Activated CD4-positive, alpha-beta T cell treated with anti-CD3 and anti-CD28 coated beads, Interleukin-2, amount 50 U/mL, for 1 hour (primary cell): ENCODE measurements at regions not wholly inside any gene's neighbourhood (a gene's known extent, or its start where the extent isn't known, plus 50 kb on each side); places are given as distances from the start of the nearest gene placed in this dataset.

Experiments used
- DNase-seq: peaks from one replicate; pipeline ENCODE4 v3.0.0-alpha.2; 2020

DNA sequence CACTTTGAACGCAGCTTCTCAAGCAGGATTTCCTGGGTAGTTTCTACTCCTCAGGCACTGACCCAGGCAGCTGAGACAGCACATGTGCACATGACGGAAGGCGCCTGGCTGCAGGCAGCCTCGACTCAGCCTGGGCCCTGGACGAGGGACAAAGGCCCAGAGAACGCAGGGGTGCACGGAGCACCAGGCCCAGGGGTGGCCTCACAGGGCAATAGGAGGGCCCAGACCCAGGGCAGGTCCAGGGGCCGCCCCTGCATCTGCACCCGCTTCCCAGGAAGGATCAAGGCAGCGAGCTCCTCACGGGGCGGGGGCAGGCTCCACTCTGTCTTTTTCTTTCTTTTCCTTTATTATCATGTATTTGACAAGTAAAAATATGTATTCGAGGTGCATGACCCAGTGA is 208.4 kb downstream of the BRD1 start:
- DNase-seq: no peak

GRCh38 chr22:49618677-49618953 is 209.1 kb downstream of the BRD1 start:
- DNase-seq: no peak

GRCh38 chr22:49617866-49618676 is 209.6 kb downstream of the BRD1 start:
- DNase-seq: no peak

DNA sequence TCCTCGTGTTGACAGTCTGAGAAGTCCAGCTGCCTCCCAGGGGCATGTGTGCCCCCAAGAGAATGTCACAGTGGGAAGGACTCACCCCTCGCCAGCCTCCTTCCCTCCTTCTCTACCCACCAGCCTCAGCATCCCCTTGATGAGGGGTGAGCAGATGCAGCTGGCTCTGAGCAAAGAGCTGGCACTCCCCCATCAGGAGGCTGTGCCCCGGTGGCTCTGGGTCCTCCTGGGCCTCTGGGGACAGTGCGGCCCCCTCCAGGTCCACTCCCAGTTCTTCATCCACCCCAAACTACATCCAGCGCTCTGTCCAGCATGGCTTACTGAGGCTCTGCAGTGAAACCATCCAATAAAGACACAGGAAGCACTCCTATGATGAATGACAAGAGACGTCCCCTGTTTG is 210.4 kb downstream of the BRD1 start:
- DNase-seq: no peak

- no peak for DNase-seq
Observed at GRCh38 chr22:49616356-49617231, 211.1 kb downstream of the BRD1 start.

GRCh38 chr22:49614966-49615965 is 212.4 kb downstream of the BRD1 start:
- no peak for DNase-seq

- no peak for DNase-seq
Observed at GRCh38 chr22:49613511-49614270, 214.0 kb downstream of the BRD1 start.

DNA sequence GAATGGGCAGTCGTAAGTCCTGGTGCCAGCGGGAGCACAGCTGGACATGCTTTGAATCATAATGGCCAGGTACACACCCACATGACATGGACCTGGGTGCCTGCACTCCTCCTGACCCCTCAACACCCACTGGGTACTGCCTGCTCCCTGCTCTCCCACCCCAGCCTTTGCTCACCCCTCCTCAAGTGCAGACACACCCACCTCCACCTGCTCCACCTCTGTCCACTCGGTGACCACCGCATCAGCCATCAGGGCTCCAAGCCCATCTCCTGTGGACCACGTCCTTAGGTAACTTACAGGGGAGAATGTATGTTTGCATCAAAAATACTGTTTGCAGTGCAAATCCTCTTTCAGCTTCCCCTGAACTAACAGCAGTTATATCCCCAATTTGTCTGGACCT is 214.6 kb downstream of the BRD1 start:
- DNase-seq: no peak

DNA sequence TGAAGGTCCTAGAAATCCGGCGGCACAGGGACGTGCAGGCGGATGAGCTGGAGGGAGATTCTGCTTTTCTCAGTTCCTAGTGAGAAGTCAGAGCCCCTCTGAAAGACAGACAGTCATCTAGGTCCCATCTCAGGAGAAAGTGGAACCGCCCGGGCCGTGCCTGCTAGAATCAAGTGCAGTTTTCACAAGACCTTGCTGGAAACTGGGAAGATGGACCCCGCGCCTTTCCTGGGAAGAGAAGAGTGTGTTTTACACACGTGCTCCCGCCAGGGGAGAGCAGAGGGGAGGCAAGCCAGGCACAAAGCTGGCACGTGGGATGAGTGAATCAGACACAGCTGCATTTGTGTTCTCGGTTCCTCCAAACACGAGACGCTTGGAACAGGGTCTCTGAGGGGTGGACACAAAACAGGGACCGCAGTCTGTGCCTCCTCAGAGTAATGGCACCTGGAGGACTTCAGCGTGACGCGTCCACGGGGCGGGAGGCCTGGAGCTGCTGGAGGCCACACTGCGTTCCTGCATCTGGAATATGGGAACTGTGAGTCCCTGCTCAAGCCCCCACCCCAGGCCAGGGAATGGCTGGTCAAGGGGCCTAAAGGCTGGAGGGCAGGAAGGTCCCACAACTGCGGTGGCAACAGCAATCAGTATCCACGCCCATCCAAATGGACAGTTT is 218.3 kb downstream of the BRD1 start:
- DNase-seq: no peak

- no peak for DNase-seq
Observed at GRCh38 chr22:49608660-49609059, 219.0 kb downstream of the BRD1 start.

- DNase-seq: no peak
Observed at GRCh38 chr22:49608228-49608627, 219.4 kb downstream of the BRD1 start.

DNA sequence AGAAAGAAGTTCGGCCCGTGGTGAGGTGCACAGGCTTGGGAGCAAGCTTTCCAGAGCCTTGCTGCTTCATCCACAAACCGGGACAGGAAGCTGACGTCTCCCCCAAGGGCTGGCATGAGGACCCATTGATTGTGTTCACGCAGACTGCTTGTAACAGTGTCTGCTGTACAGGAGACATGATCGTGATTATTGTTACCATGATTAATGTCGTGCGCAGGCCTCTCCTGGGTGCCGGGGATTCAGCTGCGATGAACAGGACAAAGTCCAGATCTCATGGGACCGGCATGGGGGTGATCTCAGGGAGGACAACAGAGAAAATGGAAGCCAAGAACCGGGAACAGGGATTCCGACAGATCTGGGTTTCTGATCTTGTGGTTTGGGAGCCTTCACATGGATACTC is 219.9 kb downstream of the BRD1 start:
- no peak for DNase-seq

GRCh38 chr22:49606562-49607290 is 220.9 kb downstream of the BRD1 start:
- DNase-seq: no peak

- no peak for DNase-seq
Observed at GRCh38 chr22:49604732-49605302, 222.9 kb downstream of the BRD1 start.

DNA sequence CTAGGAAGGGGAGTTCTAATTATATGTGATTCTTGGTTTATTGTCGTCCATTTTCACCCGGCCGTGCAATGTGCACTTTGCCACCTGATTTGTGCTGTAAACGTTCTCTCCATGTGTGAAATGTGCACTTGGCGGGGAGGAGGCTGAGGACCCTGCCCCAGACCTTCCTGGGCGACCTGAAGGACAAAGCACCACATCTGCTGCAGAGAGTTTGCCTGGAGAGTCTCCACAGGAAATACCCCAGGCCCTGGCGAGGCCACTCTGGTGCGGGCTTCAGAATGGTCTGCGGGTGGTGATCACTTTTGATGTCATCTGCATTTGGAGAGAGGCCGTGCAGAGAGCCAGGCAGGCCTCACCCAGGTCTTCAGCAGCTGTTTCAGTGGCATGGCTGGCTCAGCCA is 224.7 kb downstream of the BRD1 start:
- DNase-seq: no peak

GRCh38 chr22:49602481-49602880 is 225.2 kb downstream of the BRD1 start:
- DNase-seq: no peak

GRCh38 chr22:49601614-49602321 is 225.9 kb downstream of the BRD1 start:
- no peak for DNase-seq

GRCh38 chr22:49600891-49601431 is 226.7 kb downstream of the BRD1 start:
- no peak for DNase-seq

- DNase-seq: no peak
Observed at GRCh38 chr22:49600468-49600867, 227.2 kb downstream of the BRD1 start.
